Neural cell (in vitro differentiated cells): ENCODE measurements at regions not wholly inside any gene's neighbourhood (a gene's known extent, or its start where the extent isn't known, plus 50 kb on each side); places are given as distances from the start of the nearest gene placed in this dataset.

Source experiments
- H2AFZ ChIP-seq: fragments of 200-600, 300-800 bp; sonication (generic), shearing (Covaris generic); 2 replicates; pipeline ENCODE4 v1.6.0; 2014; ENCODE audit warnings: low read depth, mild to moderate bottlenecking, antibody characterized with exemption, low read length, moderate library complexity
- H3F3A ChIP-seq: fragments of 200-600 bp; shearing (Covaris generic); 2 replicates; pipeline ENCODE4 v1.6.1; 2016; ENCODE audit warnings: mild to moderate bottlenecking, moderate library complexity, mixed read lengths, antibody characterized with exemption, low read length; ENCODE audit not compliant: insufficient read depth, poor library complexity, severe bottlenecking
- H3K27ac ChIP-seq: fragments of 200-600, 300-800 bp; sonication (generic), shearing (Covaris generic); 2 replicates; pipeline ENCODE4 v1.5.1; 2014; ENCODE audit warnings: mild to moderate bottlenecking, low read length, moderate library complexity
- H3K27me3 ChIP-seq: fragments of 300-800, 200-600 bp; sonication (generic), shearing (Covaris generic); 2 replicates; pipeline ENCODE4 v1.6.0; 2014; ENCODE audit warnings: mild to moderate bottlenecking, low read depth, low read length, moderate library complexity; ENCODE audit not compliant: insufficient read depth
- H3K36me3 ChIP-seq: fragments of 300-800, 200-600 bp; sonication (generic), shearing (Covaris generic); 2 replicates; pipeline ENCODE4 v1.5.1; 2014; ENCODE audit warnings: mild to moderate bottlenecking, antibody characterized with exemption, low read length, moderate library complexity; ENCODE audit not compliant: insufficient read depth
- H3K4me2 ChIP-seq: fragments of 300-800, 200-600 bp; sonication (generic), shearing (Covaris generic); 2 replicates; pipeline ENCODE4 v1.6.0; 2014; ENCODE audit warnings: mild to moderate bottlenecking, low read length
- H3K4me3 ChIP-seq: fragments of 300-800, 200-600 bp; sonication (generic), shearing (Covaris generic); 2 replicates; pipeline ENCODE4 v1.5.1; 2014; ENCODE audit warnings: mild to moderate bottlenecking, low read length, moderate library complexity
- H3K79me2 ChIP-seq: fragments of 200-600 bp; shearing (Covaris generic); replicated peaks from 2 replicates; pipeline ENCODE4 v1.6.0; 2014; ENCODE audit warnings: mild to moderate bottlenecking, low read length, moderate library complexity; ENCODE audit not compliant: insufficient read depth
- H3K9ac ChIP-seq: fragments of 300-800, 200-600 bp; sonication (generic), shearing (Covaris generic); 2 replicates; pipeline ENCODE4 v1.6.1; 2016; ENCODE audit warnings: mild to moderate bottlenecking, low read length, mixed read lengths
- H3K9me2 ChIP-seq: fragments of 200-600 bp; shearing (Covaris generic); 2 replicates; pipeline ENCODE4 v1.6.1; 2016; ENCODE audit warnings: mild to moderate bottlenecking, low read length, mixed read lengths; ENCODE audit not compliant: insufficient read depth
- H3K9me3 ChIP-seq: fragments of 200-600, 300-800 bp; sonication (generic), shearing (Covaris generic); 2 replicates; pipeline ENCODE4 v1.6.1; 2016; ENCODE audit warnings: mild to moderate bottlenecking, mixed run types, low read length, moderate library complexity, mixed read lengths
- H4K20me1 ChIP-seq: fragments of 200-600 bp; shearing (Covaris generic); 2 replicates; pipeline ENCODE4 v1.6.1; 2016; ENCODE audit warnings: mild to moderate bottlenecking, mixed run types; ENCODE audit not compliant: insufficient read depth
- EP300 ChIP-seq: fragments of 450-650 bp; conservative IDR thresholded peaks from 2 replicates; pipeline ENCODE4 v1.6.1; 2014; ENCODE audit warnings: antibody characterized with exemption, mild to moderate bottlenecking, moderate library complexity; ENCODE audit not compliant: poor library complexity, severe bottlenecking
- EZH2 ChIP-seq: fragments of 200-600, 300-800 bp; shearing (Covaris generic), sonication (generic); IDR thresholded peaks from 2 replicates; pipeline ENCODE4 v1.6.1; 2014; ENCODE audit warnings: antibody characterized with exemption, low read length, borderline replicate concordance, mild to moderate bottlenecking; ENCODE audit not compliant: insufficient read depth, poor library complexity, severe bottlenecking
- MXI1 ChIP-seq: fragments of 450-650 bp; conservative IDR thresholded peaks from 2 replicates; pipeline ENCODE4 v1.6.1; 2014; ENCODE audit warnings: antibody characterized with exemption, mild to moderate bottlenecking; ENCODE audit not compliant: poor library complexity, severe bottlenecking
- POLR2AphosphoS5 ChIP-seq: IDR thresholded peaks from 2 replicates; pipeline ENCODE4 v1.6.1; 2012
- RAD21 ChIP-seq: fragments of 450-650 bp; conservative IDR thresholded peaks from 2 replicates; pipeline ENCODE4 v1.6.1; 2014; ENCODE audit warnings: antibody characterized with exemption, mild to moderate bottlenecking, moderate library complexity
- SMC3 ChIP-seq: fragments of 450-650 bp; conservative IDR thresholded peaks from 2 replicates; pipeline ENCODE4 v1.6.1; 2014; ENCODE audit warnings: antibody characterized with exemption, mild to moderate bottlenecking, moderate library complexity; ENCODE audit not compliant: poor library complexity
- TAF1 ChIP-seq: IDR thresholded peaks from 2 replicates; pipeline ENCODE4 v1.6.1; 2012; ENCODE audit warnings: low read depth
- TF ChIP-seq, protein P1 (sequence below): IDR thresholded peaks from 2 replicates; pipeline ENCODE4 v1.6.1; 2012; ENCODE audit warnings: borderline replicate concordance
- TF ChIP-seq, protein P2 (sequence below): fragments of 450-650 bp; IDR thresholded peaks from 2 replicates; pipeline ENCODE4 v1.5.1; 2014; ENCODE audit warnings: antibody characterized with exemption, mild to moderate bottlenecking, moderate library complexity; ENCODE audit not compliant: poor library complexity, severe bottlenecking

DNA sequence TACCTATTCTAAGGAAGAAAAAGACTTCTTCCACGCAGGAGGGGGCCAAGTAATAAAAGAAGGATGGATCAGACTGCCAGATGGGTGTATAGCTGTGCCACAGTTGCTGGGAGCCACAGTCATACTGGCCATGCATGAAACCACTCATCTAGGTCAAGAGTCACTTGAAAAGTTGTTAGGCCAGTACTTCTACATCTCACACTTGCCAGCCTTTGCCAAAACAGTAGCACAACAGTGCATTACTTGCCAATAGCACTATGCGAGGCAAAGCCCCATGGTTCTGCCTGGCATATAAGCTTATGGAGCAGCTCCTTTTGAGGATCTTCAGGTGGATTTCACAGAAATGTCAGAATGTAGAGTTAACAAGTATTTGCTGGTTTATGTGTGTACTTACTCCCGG lies 735.0 kb downstream of the NLGN4Y start:
- Histone ChIP-seq H3K4me2 (no peak overlapping the region), H3K36me3 (no peaks in the 10 kb centered on the region), H3K9me2 (no peaks in the 10 kb centered on the region), H3K79me2 (no peaks in the 10 kb centered on the region), H3F3A (no peaks in the 10 kb centered on the region), H3K4me3 (no peak overlapping the region), H3K27me3 (no peaks in the 10 kb centered on the region), H3K9ac (no peak overlapping the region), H3K9me3 (no peaks in the 10 kb centered on the region), H2AFZ (no peak overlapping the region), H3K27ac (no peak overlapping the region), H4K20me1 (no peaks in the 10 kb centered on the region)
- TF ChIP-seq POLR2AphosphoS5 (no peak), TAF1 (no peak), EP300 (no peak), EZH2 (no peak), RAD21 (no peak), SMC3 (no peak), MXI1 (no peak)
- TF ChIP-seq, protein P1, sequence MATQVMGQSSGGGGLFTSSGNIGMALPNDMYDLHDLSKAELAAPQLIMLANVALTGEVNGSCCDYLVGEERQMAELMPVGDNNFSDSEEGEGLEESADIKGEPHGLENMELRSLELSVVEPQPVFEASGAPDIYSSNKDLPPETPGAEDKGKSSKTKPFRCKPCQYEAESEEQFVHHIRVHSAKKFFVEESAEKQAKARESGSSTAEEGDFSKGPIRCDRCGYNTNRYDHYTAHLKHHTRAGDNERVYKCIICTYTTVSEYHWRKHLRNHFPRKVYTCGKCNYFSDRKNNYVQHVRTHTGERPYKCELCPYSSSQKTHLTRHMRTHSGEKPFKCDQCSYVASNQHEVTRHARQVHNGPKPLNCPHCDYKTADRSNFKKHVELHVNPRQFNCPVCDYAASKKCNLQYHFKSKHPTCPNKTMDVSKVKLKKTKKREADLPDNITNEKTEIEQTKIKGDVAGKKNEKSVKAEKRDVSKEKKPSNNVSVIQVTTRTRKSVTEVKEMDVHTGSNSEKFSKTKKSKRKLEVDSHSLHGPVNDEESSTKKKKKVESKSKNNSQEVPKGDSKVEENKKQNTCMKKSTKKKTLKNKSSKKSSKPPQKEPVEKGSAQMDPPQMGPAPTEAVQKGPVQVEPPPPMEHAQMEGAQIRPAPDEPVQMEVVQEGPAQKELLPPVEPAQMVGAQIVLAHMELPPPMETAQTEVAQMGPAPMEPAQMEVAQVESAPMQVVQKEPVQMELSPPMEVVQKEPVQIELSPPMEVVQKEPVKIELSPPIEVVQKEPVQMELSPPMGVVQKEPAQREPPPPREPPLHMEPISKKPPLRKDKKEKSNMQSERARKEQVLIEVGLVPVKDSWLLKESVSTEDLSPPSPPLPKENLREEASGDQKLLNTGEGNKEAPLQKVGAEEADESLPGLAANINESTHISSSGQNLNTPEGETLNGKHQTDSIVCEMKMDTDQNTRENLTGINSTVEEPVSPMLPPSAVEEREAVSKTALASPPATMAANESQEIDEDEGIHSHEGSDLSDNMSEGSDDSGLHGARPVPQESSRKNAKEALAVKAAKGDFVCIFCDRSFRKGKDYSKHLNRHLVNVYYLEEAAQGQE = no peak
- TF ChIP-seq, protein P2, sequence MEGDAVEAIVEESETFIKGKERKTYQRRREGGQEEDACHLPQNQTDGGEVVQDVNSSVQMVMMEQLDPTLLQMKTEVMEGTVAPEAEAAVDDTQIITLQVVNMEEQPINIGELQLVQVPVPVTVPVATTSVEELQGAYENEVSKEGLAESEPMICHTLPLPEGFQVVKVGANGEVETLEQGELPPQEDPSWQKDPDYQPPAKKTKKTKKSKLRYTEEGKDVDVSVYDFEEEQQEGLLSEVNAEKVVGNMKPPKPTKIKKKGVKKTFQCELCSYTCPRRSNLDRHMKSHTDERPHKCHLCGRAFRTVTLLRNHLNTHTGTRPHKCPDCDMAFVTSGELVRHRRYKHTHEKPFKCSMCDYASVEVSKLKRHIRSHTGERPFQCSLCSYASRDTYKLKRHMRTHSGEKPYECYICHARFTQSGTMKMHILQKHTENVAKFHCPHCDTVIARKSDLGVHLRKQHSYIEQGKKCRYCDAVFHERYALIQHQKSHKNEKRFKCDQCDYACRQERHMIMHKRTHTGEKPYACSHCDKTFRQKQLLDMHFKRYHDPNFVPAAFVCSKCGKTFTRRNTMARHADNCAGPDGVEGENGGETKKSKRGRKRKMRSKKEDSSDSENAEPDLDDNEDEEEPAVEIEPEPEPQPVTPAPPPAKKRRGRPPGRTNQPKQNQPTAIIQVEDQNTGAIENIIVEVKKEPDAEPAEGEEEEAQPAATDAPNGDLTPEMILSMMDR = no peak

DNA sequence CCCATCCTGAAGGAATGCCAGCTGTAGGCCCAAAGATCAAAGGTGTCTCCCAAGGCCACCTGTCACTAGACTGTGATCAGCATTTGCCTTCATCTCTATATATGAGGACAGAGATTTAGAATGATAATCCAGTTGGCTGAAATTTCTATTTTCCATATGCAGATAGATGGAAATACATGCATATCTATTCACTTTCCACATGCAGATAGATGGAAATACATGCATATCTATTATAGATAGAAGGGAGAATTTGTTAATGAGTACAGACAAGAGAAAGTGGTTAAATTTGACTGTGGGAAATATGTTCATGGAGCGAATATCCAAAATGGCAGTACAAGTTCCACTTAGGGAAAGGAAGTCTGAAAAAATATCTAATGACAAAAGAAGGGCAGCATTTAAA lies 762.2 kb downstream of the NLGN4Y start:
- TF ChIP-seq SMC3 (no peak), RAD21 (no peak), MXI1 (no peak), POLR2AphosphoS5 (no peak), EZH2 (no peak), TAF1 (no peak), EP300 (no peak)
- TF ChIP-seq, protein P1 = no peak
- TF ChIP-seq, protein P2 = no peak
- H3F3A ChIP-seq = no peaks in the 10 kb centered on the region
- no peak overlapping the region for H3K4me2 ChIP-seq

More for the DNA sequence above, 762.2 kb downstream of the NLGN4Y start:
- no peaks in the 10 kb centered on the region for H3K27me3 ChIP-seq
- no peak overlapping the region for H2AFZ ChIP-seq
- no peaks in the 10 kb centered on the region for H3K36me3 ChIP-seq
- no peaks in the 10 kb centered on the region for H3K9me3 ChIP-seq
- H3K79me2 ChIP-seq = no peaks in the 10 kb centered on the region
- no peaks in the 10 kb centered on the region for H3K9me2 ChIP-seq
- no peak overlapping the region for H3K9ac ChIP-seq
- H3K27ac ChIP-seq = no peak overlapping the region
- no peak overlapping the region for H3K4me3 ChIP-seq
- no peaks in the 10 kb centered on the region for H4K20me1 ChIP-seq
